HL-60/S4 (cell line): ENCODE measurements at regions not wholly inside any gene's neighbourhood (a gene's known extent, or its start where the extent isn't known, plus 50 kb on each side); places are given as distances from the start of the nearest gene placed in this dataset.

Experiments
- in situ Hi-C: fragments of 300-500 bp; cut with MboI; formaldehyde crosslinking; loops from 2 replicates; pipeline ENCODE4 v1.14.3; 2022; ENCODE audit warnings: low sequenced_read_pairs

DNA sequence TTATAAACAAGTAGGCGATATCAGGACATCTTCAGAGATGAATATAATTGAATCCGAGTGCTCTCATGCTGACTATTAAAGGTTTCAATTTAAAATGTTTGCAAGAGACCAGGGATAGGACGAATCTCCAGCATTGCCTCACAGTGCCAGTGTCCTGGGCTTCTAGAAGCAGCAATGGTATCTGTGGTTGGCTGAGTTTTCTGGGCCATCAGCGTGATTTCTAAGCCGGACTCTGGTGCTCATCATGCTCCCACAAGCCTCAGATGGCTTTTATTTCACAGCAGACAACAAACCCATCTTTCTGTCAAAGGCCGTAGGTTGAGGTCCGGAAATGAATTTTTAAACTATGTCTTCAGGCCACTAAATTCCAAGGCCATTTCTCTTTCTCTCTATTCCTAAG lies 187.7 kb downstream of the FOXO1 start:
- in situ Hi-C loops, result no loop called here

GRCh38 chr13:40479196-40479845 lies 187.1 kb downstream of the FOXO1 start:
- in situ Hi-C loops, result no loop called here

GRCh38 chr13:40480012-40480914 lies 186.2 kb downstream of the FOXO1 start:
- in situ Hi-C loops, result no loop called here

GRCh38 chr13:40480915-40481516 lies 185.4 kb downstream of the FOXO1 start:
- in situ Hi-C loops, result no loop called here

- in situ Hi-C loops, result no loop called here
Observed at GRCh38 chr13:40483601-40484000, 182.8 kb downstream of the FOXO1 start.

DNA sequence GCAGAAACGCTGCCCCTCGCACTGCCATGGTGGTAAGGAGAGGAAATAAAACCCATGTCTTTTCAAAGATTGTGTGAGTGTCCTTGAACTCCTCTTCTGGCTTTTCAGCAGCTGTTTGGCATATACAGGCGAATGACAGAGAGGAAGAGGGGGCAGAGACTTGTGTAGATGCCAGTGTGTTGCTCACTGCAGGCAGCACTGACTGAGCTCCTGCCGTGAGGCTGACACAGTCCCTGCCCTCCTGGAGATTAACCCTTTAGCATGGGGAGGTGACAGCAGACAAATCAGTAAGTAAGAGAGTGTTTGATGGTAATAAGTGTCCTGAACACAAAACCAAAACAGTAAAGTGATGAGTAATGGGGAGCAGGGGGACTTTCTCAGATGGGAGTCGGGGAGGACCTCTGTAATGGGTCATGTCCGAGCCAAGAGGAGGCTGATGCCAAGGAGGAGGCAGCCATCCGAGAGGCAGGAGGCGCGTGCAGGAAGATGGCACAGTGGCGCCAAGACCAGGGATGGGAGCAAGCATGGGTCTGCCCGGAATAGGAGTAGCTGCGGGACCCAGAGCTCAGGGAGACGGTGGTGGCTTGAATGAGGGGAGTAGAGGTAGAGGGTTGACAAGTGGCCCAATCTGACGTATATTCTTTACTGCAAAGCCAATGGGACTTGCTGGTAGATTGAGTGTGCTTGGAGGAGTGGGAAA lies 182.2 kb downstream of the FOXO1 start:
- in situ Hi-C loops, result no loop called here

- in situ Hi-C loops, result no loop called here
Observed at GRCh38 chr13:40484974-40485373, 181.5 kb downstream of the FOXO1 start.

DNA sequence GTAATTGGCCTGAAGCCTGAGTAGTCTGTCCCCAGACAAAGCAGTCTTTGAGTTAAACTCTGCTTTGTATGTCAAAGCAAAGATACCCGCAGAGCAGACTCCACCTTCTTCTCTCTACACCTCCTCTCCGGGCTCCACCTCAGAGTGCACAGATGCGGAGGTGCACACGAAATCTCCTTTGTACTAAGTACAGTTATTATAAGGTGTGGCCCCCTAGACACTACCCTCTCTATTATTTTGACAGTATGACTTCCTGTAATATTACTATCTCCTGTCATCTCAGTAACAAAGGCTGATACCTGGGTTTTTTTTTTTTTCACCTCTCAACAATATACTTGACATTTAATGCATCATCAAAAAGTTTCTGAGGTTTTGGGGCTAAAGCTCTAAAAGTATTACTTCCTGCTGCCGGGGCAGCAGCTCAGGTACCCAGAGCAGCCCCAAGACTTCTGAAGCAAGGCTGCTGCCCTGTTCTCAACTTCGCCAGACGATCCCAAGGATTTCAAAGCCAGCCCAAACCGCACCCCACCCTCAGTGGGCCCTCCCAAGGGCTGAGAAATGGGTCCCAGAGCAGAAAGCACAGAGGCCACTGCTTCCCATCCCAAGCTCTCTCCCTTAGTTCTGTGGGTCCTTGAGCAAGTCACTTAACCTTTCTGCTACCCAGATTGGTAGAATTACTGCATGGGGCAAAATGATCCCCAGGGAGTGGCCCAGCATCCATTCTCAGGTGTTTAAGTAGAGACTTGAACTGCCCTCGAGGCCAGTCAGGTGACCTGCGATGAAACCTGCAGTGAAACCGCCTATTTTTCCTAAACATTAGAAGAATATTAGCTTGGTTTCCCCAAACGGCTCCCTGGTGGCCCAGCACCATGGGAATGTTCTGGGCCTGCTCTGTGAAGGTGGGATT lies 180.6 kb downstream of the FOXO1 start:
- in situ Hi-C loops, result no loop called here

DNA sequence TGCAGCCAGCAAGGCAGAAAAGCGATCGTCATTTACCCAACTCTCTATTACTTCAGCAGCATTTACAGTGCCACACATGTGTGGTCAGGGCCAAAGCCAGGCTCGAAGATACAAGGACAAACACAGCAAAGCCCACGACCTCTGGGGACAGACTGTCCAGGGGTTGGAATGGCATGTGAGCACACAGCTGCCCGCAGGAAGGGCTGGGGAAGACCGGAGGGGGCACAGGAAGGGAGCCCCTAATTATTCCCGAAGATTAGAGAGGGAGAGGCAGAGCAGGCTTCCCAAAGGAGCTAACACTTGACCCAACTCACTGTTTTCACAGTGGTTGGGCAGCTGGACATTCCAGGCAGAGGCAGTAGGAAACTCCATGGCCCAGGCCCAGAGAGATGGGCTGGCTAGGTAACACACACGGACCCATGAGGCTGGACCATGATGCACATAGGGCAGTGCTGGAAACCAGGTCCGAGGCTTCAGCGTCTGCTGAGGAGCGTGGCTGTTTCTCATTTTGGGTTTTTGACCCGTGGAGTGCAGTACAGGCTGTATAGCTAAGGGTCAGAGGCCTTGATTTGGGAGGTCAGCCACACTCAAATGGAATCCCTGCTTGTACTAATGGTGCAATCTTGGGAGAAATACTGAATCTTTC lies 179.8 kb downstream of the FOXO1 start:
- in situ Hi-C loops, result no loop called here

DNA sequence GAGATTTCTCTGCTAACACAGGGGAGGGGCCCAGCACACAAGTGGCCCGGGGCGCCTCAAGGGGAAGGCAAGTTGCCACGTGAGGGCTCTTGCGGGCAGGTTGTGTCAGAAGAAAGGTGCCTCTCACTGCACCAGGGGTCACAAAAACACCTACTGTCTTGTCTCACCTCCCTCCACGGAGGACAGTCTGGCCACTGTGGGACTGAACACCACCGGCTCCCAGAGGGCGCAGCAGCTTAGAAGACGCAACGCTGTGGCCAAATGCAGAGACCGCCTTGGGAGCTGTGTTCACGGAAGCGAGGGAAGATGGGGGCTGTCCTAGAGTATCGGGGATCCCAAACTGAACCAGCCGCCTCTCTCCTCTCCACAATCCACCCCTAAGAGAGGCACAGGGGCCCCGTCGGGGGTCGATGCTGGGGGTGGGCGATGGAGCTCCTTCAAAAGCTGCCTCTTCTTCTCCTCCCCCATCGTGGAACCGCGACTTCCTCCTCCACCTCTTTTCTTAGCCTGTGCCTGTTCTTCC lies 177.5 kb downstream of the FOXO1 start:
- in situ Hi-C loops, result no loop called here

- in situ Hi-C loops, result no loop called here
Observed at GRCh38 chr13:40490086-40490758, 176.2 kb downstream of the FOXO1 start.

- in situ Hi-C loops, result no loop called here
Observed at GRCh38 chr13:40492511-40492910, 173.9 kb downstream of the FOXO1 start.

DNA sequence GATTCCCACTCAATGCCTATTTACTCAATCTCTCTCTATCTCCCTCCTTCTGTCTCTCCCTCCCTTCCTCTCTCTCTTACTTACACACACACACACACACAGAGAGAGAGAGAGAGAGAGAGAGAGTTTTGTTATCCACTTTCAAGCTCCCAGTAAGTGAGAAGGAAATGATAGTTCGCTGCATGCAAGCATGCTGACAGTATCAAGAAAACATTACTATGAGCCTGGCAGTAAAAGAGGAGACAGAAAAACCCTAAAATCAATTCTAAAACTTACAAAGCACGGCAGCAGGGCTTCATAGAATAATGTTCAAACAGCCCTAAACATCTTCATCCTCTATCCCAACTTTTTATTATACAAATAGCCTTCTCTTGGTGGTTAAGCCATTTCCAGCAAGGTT lies 171.9 kb downstream of the FOXO1 start:
- in situ Hi-C loops, result no loop called here

- in situ Hi-C loops, result no loop called here
Observed at GRCh38 chr13:40494946-40495620, 171.4 kb downstream of the FOXO1 start.

- in situ Hi-C loops, result no loop called here
Observed at GRCh38 chr13:40495621-40496001, 170.8 kb downstream of the FOXO1 start.

DNA sequence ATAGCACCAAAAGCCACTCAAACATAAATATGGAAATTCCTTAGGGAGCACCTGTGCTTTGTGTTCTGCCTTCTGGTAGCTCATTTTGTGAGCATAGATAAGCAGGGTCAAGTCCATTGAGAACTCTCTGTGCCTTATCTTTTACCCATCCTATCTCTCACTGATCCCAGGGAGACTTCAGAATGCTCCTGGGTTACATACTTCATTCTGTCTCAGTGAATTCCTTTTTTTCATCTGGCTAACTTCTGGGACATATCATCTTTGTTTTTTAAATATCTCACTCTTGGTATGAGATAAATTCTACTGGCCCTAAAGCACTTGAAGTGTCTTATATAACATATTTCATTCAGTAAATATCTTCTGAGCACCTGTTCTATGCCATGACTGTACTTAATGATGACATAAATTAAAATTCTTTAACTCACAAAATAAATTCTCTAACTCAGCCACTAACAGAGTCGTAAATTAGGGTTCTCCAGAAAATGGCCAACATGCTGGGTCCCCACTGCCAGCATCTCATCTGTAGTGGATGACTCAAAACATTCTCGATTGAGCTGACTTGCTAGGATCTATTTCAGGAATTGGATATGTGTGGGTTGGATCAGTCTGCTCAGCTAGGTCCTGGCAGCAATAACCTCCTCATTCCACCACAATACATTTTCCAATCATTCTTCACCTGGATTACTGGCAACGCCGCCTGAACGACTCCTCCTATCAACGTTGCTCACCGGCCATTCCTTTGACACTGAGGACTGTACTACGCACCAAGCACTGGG lies 170.2 kb downstream of the FOXO1 start:
- in situ Hi-C loops, result no loop called here

DNA sequence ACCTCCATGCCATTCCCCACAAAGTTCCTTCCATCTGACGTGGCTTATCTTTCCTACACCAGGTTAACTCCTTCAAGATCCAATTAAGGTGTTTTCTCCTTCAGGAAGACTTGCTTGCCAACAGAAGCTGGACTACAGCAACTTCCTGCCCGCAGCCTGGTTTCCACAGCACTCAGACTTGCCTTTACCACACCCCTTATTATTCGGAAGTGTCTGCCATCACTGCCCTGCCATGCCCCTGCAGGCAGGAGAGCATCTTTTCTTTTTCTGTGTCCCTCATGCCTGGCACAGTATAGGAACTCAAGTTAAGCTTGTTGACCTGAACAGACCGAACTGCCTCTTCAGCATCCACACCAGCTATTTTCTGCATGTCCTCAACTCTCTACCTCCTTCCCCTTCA lies 168.0 kb downstream of the FOXO1 start:
- in situ Hi-C loops, result no loop called here

- in situ Hi-C loops, result no loop called here
Observed at GRCh38 chr13:40502236-40502635, 164.2 kb downstream of the FOXO1 start.
